ENCODE measurements at regions not wholly inside any gene's neighbourhood (a gene's known extent, or its start where the extent isn't known, plus 50 kb on each side); places are given as distances from the start of the nearest gene placed in this dataset.

DNA sequence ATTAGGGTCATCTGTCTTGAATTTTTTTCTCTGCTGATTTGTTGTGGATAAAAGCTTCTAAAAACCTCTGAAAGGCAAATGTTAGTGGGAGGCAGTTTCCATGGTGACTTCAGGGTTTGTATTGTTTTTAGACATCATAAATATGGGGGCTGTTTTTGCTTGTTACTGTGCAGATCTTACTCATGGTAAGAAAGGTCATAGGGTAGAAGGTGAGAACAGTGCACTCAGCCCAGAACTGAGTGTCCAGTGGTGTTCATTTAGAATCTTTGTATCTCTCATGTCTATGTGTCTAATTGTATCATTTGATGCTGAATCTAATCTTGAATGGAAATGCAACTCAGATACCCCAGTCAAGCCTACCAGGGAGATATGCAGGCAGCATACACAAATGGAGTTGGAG is 609.8 kb downstream of the ZNF674 start:
- no peaks in the 10 kb centered on the region for H4K20me1 ChIP-seq (ENCODE audit: control insufficient read depth, extremely low read depth, insufficient read depth, low read length)
- no peaks in the 10 kb centered on the region for H3K4me1 ChIP-seq (ENCODE audit: control insufficient read depth, extremely low read depth, insufficient read depth, low read length)
- no peak overlapping the region for H3K9ac ChIP-seq (ENCODE audit: control insufficient read depth, extremely low read depth, insufficient read depth, low read length)
- H3K9me1 ChIP-seq (ENCODE audit: control insufficient read depth, extremely low read depth, insufficient read depth, low read length) = no peaks in the 10 kb centered on the region
- no peak overlapping the region for H3K4me3 ChIP-seq (ENCODE audit: control insufficient read depth in 2 of 3, extremely low read depth in 1 of 3, insufficient read depth in 2 of 3, low read depth in 1 of 3, low read length in 3 of 3)
- TF ChIP-seq, protein P1, sequence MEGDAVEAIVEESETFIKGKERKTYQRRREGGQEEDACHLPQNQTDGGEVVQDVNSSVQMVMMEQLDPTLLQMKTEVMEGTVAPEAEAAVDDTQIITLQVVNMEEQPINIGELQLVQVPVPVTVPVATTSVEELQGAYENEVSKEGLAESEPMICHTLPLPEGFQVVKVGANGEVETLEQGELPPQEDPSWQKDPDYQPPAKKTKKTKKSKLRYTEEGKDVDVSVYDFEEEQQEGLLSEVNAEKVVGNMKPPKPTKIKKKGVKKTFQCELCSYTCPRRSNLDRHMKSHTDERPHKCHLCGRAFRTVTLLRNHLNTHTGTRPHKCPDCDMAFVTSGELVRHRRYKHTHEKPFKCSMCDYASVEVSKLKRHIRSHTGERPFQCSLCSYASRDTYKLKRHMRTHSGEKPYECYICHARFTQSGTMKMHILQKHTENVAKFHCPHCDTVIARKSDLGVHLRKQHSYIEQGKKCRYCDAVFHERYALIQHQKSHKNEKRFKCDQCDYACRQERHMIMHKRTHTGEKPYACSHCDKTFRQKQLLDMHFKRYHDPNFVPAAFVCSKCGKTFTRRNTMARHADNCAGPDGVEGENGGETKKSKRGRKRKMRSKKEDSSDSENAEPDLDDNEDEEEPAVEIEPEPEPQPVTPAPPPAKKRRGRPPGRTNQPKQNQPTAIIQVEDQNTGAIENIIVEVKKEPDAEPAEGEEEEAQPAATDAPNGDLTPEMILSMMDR (optimal IDR thresholded peaks at IDR 0.05 in 1 of 3, IDR thresholded peaks at IDR 0.05 in 1 of 3, conservative IDR thresholded peaks at IDR 0.05 in 1 of 3; ENCODE audit: extremely low read depth in 1 of 3, insufficient read depth in 2 of 3, low read length in 3 of 3) = no peak
- no peak for TF ChIP-seq EZH2 (IDR thresholded peaks at IDR 0.05; ENCODE audit: low read length)
- dilution Hi-C loops (cut with MboI; ENCODE audit: extremely low pct_ligation_motif_present, low sequenced_read_pairs) = no loop called here
- H3K36me3 ChIP-seq (ENCODE audit: control insufficient read depth in 2 of 2, extremely low read depth in 1 of 2, insufficient read depth in 2 of 2, low read length in 2 of 2) = no peaks in the 10 kb centered on the region
- peaks cover 2% of the 10 kb centered on the region for H3K9me3 ChIP-seq (ENCODE audit: control insufficient read depth, low read depth, low read length)
- DNase-seq (ENCODE audit: low read depth, low spot score) (no peak), FAIRE-seq (no peak)
- no peak overlapping the region for H3K4me2 ChIP-seq (ENCODE audit: control insufficient read depth, extremely low read depth, insufficient read depth, low read depth, low read length)
- no peak overlapping the region for H3K27ac ChIP-seq (ENCODE audit: control insufficient read depth, insufficient read depth, low read length)
- H2AFZ ChIP-seq (ENCODE audit: control insufficient read depth, low read length) = no peak overlapping the region
- peaks cover 6% of the 10 kb centered on the region for H3K27me3 ChIP-seq (ENCODE audit: control insufficient read depth, extremely low read depth, insufficient read depth, low read length)
- no peaks in the 10 kb centered on the region for H3K79me2 ChIP-seq (ENCODE audit: control insufficient read depth, insufficient read depth, low read length)

GRCh38 chrX:45912316-45912715 is 632.9 kb downstream of the ZNF674 start:
- no peak for FAIRE-seq
- Histone ChIP-seq H3K4me3 (ENCODE audit: control insufficient read depth in 2 of 3, extremely low read depth in 1 of 3, insufficient read depth in 2 of 3, low read depth in 1 of 3, low read length in 3 of 3) (no peak overlapping the region), H4K20me1 (ENCODE audit: control insufficient read depth, extremely low read depth, insufficient read depth, low read length) (no peaks in the 10 kb centered on the region), H3K27me3 (ENCODE audit: control insufficient read depth, extremely low read depth, insufficient read depth, low read length) (no peaks in the 10 kb centered on the region), H2AFZ (ENCODE audit: control insufficient read depth, low read length) (no peak overlapping the region), H3K36me3 (ENCODE audit: control insufficient read depth in 2 of 2, extremely low read depth in 1 of 2, insufficient read depth in 2 of 2, low read length in 2 of 2) (no peaks in the 10 kb centered on the region), H3K9me1 (ENCODE audit: control insufficient read depth, extremely low read depth, insufficient read depth, low read length) (no peaks in the 10 kb centered on the region), H3K9me3 (ENCODE audit: control insufficient read depth, low read depth, low read length) (no peaks in the 10 kb centered on the region), H3K4me2 (ENCODE audit: control insufficient read depth, extremely low read depth, insufficient read depth, low read depth, low read length) (no peak overlapping the region), H3K27ac (ENCODE audit: control insufficient read depth, insufficient read depth, low read length) (no peak overlapping the region), H3K4me1 (ENCODE audit: control insufficient read depth, extremely low read depth, insufficient read depth, low read length) (no peaks in the 10 kb centered on the region), H3K9ac (ENCODE audit: control insufficient read depth, extremely low read depth, insufficient read depth, low read length) (no peak overlapping the region), H3K79me2 (ENCODE audit: control insufficient read depth, insufficient read depth, low read length) (no peaks in the 10 kb centered on the region)
- TF ChIP-seq, protein P1 (optimal IDR thresholded peaks at IDR 0.05 in 1 of 3, IDR thresholded peaks at IDR 0.05 in 1 of 3, conservative IDR thresholded peaks at IDR 0.05 in 1 of 3; ENCODE audit: extremely low read depth in 1 of 3, insufficient read depth in 2 of 3, low read length in 3 of 3) = no peak
- no peak for TF ChIP-seq EZH2 (IDR thresholded peaks at IDR 0.05; ENCODE audit: low read length)
- no peak for DNase-seq (ENCODE audit: low read depth, low spot score)
- dilution Hi-C loops (cut with MboI; ENCODE audit: extremely low pct_ligation_motif_present, low sequenced_read_pairs) = no loop called here
